IPS-NIHi11 (cell line): ENCODE measurements at regions not wholly inside any gene's neighbourhood (a gene's known extent, or its start where the extent isn't known, plus 50 kb on each side); places are given as distances from the start of the nearest gene placed in this dataset.
"Not testable (repeated sequence)": the region's sequence is repeated elsewhere in the genome, so short reads cannot be mapped to it uniquely, and the experiment has no call there.

Experiments used
- DNase-seq: peaks from one replicate; pipeline ENCODE4 v3.0.0; 2012; ENCODE audit warnings: mixed read lengths, low spot score

- DNase-seq: not testable (repeated sequence)
Observed at GRCh38 chr11:67940440-67940839, 63.5 kb downstream of the UNC93B1 start.

DNA sequence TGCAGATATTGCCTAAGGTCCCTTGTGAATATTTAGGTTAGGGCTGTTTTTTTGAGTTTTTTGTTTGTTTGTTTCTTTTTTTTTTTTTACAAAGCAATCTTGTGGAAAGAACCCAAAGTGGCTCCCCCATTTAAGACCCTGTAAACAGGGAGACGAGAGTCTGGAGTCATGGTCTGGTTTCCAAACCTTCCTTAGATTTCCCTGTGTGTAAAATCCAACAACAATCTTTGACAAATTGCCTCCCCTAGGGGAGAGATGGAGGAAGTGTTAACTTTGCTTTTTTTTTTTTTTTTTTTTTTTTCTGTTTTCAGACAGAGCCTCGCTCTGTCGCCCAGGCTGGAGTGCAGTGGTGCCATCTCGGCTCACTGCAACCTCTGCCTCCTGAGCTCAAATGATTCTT, 64.9 kb downstream of the UNC93B1 start:
- not testable (repeated sequence) for DNase-seq

GRCh38 chr11:67938371-67938770, 65.5 kb downstream of the UNC93B1 start:
- not testable (repeated sequence) for DNase-seq

GRCh38 chr11:67923565-67923964, 80.3 kb downstream of the UNC93B1 start:
- peak; percentile 21 for DNase-seq

DNA sequence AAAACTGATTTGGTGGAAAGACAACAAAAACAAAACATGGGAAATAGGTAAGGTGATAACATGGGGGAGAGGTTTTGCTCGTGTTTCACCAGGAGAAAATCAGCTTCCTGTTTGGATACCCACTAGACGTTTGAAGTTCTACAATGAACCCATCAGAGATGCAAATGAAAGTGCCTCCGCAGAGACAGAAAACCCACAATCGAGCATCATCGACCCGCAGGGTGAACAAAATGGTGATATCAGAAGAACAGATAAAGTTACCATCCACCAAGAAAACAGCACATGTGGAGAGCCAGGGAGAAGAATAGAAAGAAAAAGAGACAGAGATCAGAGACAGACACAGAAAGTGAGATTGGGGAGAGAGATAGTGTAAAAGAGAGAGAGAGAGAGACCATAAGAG, 83.4 kb downstream of the UNC93B1 start:
- not testable (repeated sequence) for DNase-seq

- DNase-seq: not testable (repeated sequence)
Observed at GRCh38 chr11:67912184-67912583, 91.7 kb downstream of the UNC93B1 start.

- not testable (repeated sequence) for DNase-seq
Observed at GRCh38 chr11:67911211-67911610, 92.7 kb downstream of the UNC93B1 start.

DNA sequence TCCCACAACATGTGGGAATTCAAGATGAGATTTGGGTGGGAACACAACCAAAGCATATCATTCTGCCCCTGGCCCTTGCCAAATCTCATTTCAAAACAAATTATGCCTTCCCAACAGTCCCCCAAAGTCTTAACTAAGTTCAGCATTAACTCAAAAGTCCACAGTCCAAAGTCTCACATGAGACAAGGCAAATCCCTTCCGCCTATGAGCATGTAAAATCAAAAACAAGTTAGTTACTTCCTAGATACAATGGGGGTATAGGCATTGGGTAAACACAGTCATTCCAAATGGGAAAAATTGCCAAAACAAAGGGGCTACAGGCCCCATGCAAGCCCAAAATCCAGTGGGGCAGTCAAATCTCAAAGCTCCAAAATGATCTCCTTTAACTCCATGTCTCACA, 93.1 kb downstream of the UNC93B1 start:
- DNase-seq: not testable (repeated sequence)

DNA sequence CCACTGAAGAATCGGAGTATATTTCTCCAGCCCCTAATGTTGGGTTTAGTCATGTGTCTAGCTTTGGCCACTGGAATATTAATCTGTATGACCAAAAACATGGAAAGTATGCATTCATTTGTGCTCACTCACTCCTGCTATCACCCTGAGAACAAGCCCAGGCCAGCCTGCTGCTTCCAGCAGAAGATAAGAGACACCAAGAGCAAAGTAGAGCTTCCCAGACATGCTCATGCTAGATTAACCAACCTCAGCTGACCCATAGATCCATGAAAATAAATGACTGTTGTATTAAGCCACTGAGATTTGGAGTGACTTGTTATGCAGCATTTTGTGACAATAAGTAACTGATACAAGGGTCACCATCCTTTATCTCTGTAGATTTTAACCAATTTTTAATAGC, 96.9 kb downstream of the UNC93B1 start:
- not testable (repeated sequence) for DNase-seq

DNA sequence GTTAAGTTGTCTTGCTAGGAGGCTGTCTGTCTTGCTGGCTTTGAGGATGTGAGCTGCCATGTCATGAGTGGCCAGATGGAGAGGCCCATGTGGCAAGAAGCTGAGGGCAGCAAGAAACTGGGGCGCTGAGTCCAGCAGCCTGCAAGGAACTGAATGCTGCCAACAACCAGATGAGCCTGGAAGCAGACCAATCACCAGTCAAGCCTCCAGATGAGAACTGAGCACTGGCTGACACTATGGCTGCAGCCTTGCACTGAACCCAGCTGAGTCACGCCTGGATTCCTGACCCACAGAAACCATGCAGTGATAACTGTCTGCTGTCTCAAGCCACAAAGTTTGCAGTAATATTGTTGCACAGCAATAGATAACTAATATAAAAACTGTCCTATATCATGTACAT, 104.4 kb downstream of the UNC93B1 start:
- not testable (repeated sequence) for DNase-seq

DNA sequence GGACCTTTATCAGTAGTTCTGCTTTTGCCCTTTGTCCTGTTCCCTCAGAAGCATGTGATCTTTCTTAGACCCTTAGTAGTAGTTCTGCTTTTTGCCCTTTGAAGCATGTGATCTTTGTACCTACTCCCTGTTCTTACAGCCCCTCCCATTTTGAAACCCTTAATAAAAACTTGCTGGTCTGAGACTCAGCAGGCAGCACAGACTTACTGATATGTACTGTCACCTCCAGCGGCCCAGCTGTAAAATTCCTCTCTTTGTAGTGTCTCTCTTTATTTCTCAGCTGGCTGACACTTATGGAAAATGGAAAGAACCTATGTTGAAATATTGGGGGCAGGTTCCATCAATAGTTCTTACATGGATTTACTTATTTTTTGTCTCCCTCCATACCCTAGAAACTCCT, 110.4 kb downstream of the UNC93B1 start:
- DNase-seq: not testable (repeated sequence)

DNA sequence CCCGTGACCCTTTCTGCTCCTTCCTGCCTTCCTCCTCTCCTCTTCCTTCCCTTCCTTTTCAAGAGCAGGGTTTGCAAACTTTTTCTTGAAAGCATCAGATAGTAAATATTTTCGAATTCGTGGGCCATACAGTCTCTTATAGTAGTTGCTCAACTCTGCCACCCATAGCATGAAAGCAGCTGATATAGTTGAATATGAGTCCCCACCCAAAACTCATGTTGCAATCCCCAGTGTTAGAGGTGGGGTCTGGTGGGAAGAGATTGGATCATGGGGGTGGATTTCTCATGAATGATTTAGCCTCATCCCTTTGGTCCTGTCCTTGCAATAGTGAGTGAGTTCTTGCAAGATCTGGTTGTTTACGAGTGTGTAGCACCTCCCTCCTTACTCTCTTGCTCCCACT, 114.3 kb downstream of the UNC93B1 start:
- DNase-seq: not testable (repeated sequence)

DNA sequence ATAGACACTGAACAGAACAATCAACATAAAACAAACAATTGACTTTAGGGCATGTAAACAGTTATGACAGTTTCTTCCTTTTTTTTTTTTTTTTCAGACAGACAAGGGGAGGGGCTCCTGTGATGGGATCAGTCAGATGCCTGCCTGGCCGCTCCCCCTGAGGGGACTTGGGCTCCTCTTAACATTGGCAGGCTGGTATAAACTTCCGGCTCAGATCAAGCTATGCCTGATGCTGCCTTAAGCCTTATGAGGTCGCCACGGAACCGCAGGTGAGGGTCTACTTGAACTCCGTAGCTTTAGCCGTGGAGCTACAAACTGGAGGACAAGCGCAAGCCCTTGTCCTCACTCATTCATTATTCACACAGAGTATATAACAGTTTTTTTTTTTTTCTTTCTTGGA, 115.8 kb downstream of the UNC93B1 start:
- not testable (repeated sequence) for DNase-seq

DNA sequence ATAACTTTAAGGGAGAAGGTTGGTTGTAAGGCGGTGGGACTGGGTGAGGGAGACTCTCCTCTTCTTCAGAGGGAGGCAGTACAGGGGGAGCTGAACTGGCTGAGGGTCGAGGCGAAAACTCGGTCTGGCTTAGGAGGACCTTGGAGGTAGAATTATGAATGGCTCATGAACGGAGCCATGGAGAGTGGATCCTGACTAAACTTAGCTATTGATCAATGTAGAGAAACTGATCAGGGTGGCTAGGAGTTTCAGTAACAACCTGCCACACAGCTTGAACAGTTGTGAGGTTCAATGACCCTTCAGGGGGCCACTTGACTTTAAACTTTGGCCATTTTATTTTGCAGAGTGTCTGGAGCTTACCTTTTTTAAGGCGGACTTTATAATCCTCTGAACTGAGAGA, 117.2 kb downstream of the UNC93B1 start:
- not testable (repeated sequence) for DNase-seq

DNA sequence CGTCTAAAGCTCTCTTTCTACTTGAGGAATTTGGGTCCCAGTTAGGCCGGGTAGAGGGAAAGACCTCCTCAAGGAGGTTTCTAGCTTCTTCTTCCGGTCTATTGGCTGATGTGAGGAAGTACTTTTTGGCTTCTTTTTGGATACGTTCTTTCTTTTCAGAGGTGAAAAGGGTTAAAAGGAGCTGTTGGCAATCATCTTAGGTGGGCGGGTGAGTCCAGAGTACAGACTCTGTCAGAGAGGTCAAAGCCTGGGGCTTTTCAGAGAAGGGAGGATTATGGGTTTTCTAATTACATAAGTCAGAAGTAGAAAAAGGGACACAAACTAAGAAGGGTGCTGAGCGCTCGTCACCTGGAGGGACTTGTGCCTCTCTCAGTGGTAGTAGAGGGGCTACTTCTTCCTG, 117.7 kb downstream of the UNC93B1 start:
- DNase-seq: not testable (repeated sequence)

- not testable (repeated sequence) for DNase-seq
Observed at GRCh38 chr11:67885574-67885973, 118.3 kb downstream of the UNC93B1 start.

DNA sequence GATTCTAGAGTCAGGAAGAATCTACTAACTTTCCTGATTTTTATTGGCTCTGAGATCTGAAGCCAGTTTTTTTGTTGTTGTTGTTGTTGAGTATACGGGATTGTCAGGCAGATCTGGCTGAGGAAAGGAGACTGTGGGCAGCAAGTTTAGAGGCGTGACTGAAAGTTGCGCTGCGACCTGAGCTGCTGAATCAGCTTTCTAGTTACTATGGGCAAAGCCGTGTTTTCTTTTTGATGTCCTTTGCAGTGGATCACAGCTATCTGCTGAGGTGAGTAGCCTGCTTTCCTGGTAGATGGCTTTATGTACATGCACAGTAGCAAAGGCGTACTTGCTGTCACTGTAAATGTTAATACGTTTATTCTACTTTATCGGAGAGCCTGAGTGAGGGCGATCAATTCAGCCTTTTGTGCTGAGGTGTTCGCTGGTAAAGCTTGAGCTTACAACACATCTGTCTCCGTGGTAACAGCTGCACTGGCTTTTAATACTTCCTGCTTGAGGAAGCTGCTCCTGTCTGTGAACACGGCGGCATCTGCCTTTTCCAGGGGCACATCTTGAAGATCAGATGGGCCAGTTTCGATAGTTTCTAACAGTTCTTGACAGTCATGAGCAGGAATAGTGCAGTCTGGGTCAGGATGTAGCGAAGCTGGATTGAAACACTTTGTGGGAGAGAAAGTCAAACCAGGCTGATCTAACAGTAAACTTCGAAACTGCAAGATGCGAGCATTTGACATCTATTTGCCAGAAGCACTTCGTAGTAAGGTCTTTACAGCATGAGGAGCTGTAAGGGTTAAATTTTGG, 118.9 kb downstream of the UNC93B1 start:
- not testable (repeated sequence) for DNase-seq

DNA sequence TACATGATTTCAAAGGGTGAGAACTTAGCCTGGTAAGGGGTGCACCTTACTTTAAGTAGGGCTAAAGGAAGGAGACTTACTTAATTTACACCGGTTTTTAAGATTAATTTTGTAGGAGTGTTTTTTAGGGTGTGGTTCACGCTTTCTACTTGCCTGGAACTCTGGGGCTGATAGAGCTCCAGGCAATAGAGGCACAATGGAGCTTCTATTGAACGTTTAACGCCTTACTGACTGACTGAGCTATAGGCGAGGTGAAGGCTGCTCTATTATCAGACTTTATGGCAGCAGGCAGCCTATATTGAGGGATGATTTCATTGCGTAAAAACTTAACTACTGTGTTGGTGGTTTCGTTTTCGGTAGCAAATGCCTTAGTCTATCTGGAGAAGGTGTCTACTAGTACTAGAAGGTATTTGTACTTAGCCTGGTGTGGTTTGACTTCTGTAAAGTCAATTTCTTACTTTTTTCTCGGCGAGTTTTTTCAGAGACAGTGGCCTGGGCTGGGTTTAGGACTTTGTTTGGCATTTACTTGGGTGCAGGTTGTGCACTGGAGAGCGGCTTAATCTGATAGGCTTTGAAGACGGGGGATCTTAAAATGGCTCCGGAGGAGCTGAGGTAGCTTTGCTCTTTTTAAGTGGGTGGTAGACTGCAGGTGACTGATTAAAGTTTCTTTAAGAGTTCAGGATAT, 119.7 kb downstream of the UNC93B1 start:
- not testable (repeated sequence) for DNase-seq

DNA sequence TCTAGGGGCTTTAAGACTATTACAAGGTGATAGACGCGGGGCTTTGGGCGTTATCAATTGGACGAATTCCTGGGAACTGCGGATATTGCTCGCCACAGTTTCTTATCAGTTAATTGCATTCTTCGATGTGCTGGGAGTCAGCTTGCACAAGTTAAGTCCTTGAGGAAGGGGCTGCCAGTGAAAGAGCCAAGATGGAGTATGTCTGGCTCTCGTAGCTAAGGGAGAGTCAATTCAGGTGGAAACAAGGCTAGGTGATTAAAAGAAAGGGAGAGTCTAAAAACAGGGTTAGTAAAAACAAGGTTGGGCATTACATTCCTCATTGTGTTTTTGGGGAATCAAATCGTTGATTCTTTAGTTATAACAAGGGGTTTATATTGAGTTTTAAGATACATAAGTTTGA, 121.6 kb downstream of the UNC93B1 start:
- not testable (repeated sequence) for DNase-seq

DNA sequence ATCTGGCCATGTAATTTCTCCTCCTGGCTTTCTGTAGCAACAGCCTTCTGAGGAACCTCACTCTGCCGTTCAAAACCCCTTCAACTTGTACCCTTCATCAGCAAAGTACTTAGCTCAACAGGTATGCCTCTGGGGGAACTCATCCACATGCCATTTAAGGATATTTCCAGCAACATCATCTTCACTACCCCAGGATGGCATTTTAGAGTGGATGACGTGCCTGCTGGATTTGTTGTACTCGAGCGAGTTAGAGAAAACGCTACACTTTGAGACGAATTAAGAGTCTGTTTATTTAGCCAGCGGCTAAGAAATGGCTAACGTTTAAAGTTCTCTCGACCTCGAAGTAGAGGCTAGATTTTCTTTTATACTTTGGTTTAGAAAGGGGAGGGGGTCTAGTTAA, 122.1 kb downstream of the UNC93B1 start:
- DNase-seq: not testable (repeated sequence)

- DNase-seq: not testable (repeated sequence)
Observed at GRCh38 chr11:67880594-67881196, 123.2 kb downstream of the UNC93B1 start.

DNA sequence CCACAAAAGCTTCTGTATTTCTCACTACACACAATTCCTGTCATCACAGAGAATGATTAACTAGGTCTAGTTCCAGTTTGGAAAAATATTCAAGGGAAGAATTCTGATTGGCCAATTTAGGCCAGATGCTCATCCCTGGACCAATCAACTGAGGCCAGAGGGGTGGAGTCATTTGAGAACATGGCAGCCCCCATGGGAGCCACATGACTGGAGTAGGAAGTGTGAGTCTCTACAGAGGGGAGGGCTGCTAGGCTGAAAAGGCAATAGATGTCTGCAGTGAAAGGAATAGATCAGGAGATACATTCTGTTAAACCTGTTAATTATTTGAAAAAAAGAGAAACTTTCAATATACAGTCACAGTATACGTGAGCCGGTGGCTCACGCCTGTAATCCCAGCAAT, 125.2 kb downstream of the UNC93B1 start:
- not testable (repeated sequence) for DNase-seq

DNA sequence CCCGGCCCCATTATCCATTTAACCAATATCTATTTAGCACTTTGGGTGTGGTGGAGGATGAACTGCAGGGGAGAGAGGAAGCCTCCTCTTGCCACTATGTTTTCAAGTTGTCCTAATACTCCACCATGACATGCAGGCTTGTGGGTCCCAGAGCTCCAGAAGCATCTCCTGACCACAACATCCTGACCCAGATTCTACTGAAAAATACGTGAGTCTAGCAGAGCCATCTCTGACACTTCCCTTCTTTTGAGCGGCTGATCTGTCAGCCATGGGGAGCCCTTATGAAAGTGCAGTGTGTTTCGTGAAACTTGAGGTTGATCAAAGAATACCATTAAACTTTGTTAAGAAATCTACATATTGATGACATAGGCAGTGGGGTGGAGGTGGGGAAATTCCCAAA, 126.6 kb downstream of the UNC93B1 start:
- DNase-seq: not testable (repeated sequence)
